A549 (cell line): ENCODE measurements at regions not wholly inside any gene's neighbourhood (a gene's known extent, or its start where the extent isn't known, plus 50 kb on each side); places are given as distances from the start of the nearest gene placed in this dataset.

Experiments used
- CTCF ChIP-seq: fragments of >200 bp; sonication (Bioruptor Twin); formaldehyde crosslinking; IDR thresholded peaks from 3 replicates; pipeline ENCODE4 v1.5.1; 2016
- ELK1 ChIP-seq: fragments of 150-350 bp; IDR thresholded peaks from 2 replicates; pipeline ENCODE4 v1.6.1; 2014; ENCODE audit warnings: low read depth, mild to moderate bottlenecking, low read length
- EP300 ChIP-seq, 2 experiments: fragments of >200 bp; sonication (Bioruptor Twin); formaldehyde crosslinking; IDR thresholded peaks; 2 replicates in 1 of 2; 3 replicates in 1 of 2; pipeline ENCODE4 v1.6.1; 2016 to 2017
- ESRRA ChIP-seq: fragments of 150-350 bp; IDR thresholded peaks from 2 replicates; pipeline ENCODE4 v1.6.1; 2014; ENCODE audit warnings: mild to moderate bottlenecking, low read length, borderline replicate concordance
- FOSL2 ChIP-seq, 2 experiments: fragments of 450-650 bp in 1 of 2; fragments of >200 bp in 1 of 2; sonication (Bioruptor Twin) in 1 of 2; formaldehyde crosslinking; IDR thresholded peaks; 2 replicates each; pipeline versions ENCODE4 v1.5.0 to v1.6.1; 2016 to 2020; ENCODE audit warnings: mild to moderate bottlenecking in 1 of 2, moderate library complexity in 1 of 2
- JUN ChIP-seq, 2 experiments: fragments of >200 bp; sonication (Bioruptor Twin); formaldehyde crosslinking; IDR thresholded peaks; 2 replicates in 1 of 2; 3 replicates in 1 of 2; pipeline ENCODE4 v1.6.1; 2016 to 2017
- JUNB ChIP-seq: fragments of >200 bp; sonication (Bioruptor Twin); formaldehyde crosslinking; IDR thresholded peaks from 2 replicates; pipeline ENCODE4 v1.6.1; 2016
- MAFK ChIP-seq: fragments of 450-650 bp; IDR thresholded peaks from 2 replicates; pipeline ENCODE4 v1.6.1; 2014; ENCODE audit not compliant: partially characterized antibody
- NFE2L2 ChIP-seq: fragments of 150-350 bp; conservative IDR thresholded peaks from 2 replicates; pipeline ENCODE4 v1.6.1; 2014; ENCODE audit warnings: low read length
- POLR2A ChIP-seq: IDR thresholded peaks from 2 replicates; pipeline ENCODE4 v1.6.1; 2012; ENCODE audit warnings: mild to moderate bottlenecking, low read length
- RCOR1 ChIP-seq: fragments of 150-350 bp; IDR thresholded peaks from 2 replicates; pipeline ENCODE4 v1.6.1; 2014; ENCODE audit warnings: antibody characterized with exemption, low read length, low read depth
- REST ChIP-seq: fragments of 200-600 bp; sonication (generic); IDR thresholded peaks from 2 replicates; pipeline ENCODE4 v1.6.1; 2016; ENCODE audit warnings: antibody characterized with exemption, mild to moderate bottlenecking, moderate library complexity
- RFX5 ChIP-seq: fragments of 450-650 bp; IDR thresholded peaks from 2 replicates; pipeline ENCODE4 v1.7.1; 2014; ENCODE audit warnings: antibody characterized with exemption, mild to moderate bottlenecking, moderate library complexity

DNA sequence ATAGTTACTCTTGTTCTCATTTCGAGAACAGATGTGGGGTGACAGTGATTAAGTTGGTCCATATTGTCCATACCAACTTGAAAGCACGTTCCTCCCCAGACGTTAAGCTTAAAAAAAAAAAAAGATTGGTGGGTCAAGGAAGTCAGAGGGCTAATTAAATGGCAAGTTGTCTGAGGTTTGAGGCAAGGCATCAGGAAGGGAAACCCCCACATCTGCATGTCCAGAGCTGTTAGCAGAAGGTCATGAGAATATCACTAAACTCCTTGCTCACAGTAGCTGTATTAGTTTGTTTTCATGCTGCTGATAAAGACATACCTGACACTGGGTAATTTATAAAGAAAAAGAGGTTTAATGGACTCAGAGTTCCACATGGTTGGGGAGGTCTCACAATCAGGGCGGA lies 415.6 kb upstream of the FZD8 start:
- no peak for TF ChIP-seq REST
- TF ChIP-seq CTCF = no peak
- no peak for TF ChIP-seq POLR2A
- no peak for TF ChIP-seq FOSL2 (IDR thresholded peaks at IDR 0.05)
- no peak for TF ChIP-seq FOSL2 (CRISPR knock-in tag; IDR thresholded peaks at IDR 0.05)
- TF ChIP-seq NFE2L2 = no peak
- no peak for TF ChIP-seq RFX5
- no peak for TF ChIP-seq JUNB
- no peak for TF ChIP-seq MAFK
- TF ChIP-seq ELK1 = no peak
- TF ChIP-seq ESRRA = no peak
- no peak for TF ChIP-seq RCOR1
- TF ChIP-seq JUN (IDR thresholded peaks at IDR 0.05) = no peak
- no peak for TF ChIP-seq EP300 (IDR thresholded peaks at IDR 0.05)
